Suppressor macrophage treated with lipopolysaccharide for 1 hour (primary cell): ENCODE measurements at regions not wholly inside any gene's neighbourhood (a gene's known extent, or its start where the extent isn't known, plus 50 kb on each side); places are given as distances from the start of the nearest gene placed in this dataset.

Experiments
- DNase-seq, 3 donors: peaks; one replicate each; pipeline ENCODE4 v3.0.0-alpha.2; 2020 to 2022

GRCh38 chr16:51762081-51762996, 611.3 kb upstream of the SALL1 start:
- DNase-seq, result peak; percentile 57 to 87 (median 68)

- DNase-seq, result no peak
Measured at GRCh38 chr16:51761001-51761400, 609.9 kb upstream of the SALL1 start.

GRCh38 chr16:51759999-51760398, 608.9 kb upstream of the SALL1 start:
- DNase-seq, result no peak

GRCh38 chr16:51759329-51759728, 608.3 kb upstream of the SALL1 start:
- no peak for DNase-seq

- no peak for DNase-seq
Measured at GRCh38 chr16:51757921-51758479, 606.9 kb upstream of the SALL1 start.

GRCh38 chr16:51757505-51757904, 606.4 kb upstream of the SALL1 start:
- DNase-seq, result no peak

GRCh38 chr16:51757124-51757470, 606.0 kb upstream of the SALL1 start:
- no peak for DNase-seq

GRCh38 chr16:51756447-51757123, 605.5 kb upstream of the SALL1 start:
- DNase-seq, result no peak

- no peak for DNase-seq
Measured at GRCh38 chr16:51755577-51756355, 604.7 kb upstream of the SALL1 start.

GRCh38 chr16:51755039-51755501, 604.0 kb upstream of the SALL1 start:
- DNase-seq, result no peak

GRCh38 chr16:51753467-51754127, 602.5 kb upstream of the SALL1 start:
- DNase-seq, result no peak

GRCh38 chr16:51752438-51752995, 601.4 kb upstream of the SALL1 start:
- no peak for DNase-seq

- no peak for DNase-seq
Measured at GRCh38 chr16:51747329-51747728, 596.3 kb upstream of the SALL1 start.

- no peak for DNase-seq
Measured at GRCh38 chr16:51734220-51734619, 583.1 kb upstream of the SALL1 start.

GRCh38 chr16:51733181-51733580, 582.1 kb upstream of the SALL1 start:
- no peak for DNase-seq

GRCh38 chr16:51731160-51731559, 580.1 kb upstream of the SALL1 start:
- DNase-seq, result no peak

- no peak for DNase-seq
Measured at GRCh38 chr16:51723036-51723724, 572.1 kb upstream of the SALL1 start.

GRCh38 chr16:51722467-51722866, 571.4 kb upstream of the SALL1 start:
- DNase-seq, result no peak

GRCh38 chr16:51719376-51719775, 568.3 kb upstream of the SALL1 start:
- DNase-seq, result no peak

- no peak for DNase-seq
Measured at GRCh38 chr16:51716195-51716594, 565.1 kb upstream of the SALL1 start.

GRCh38 chr16:51713502-51713901, 562.4 kb upstream of the SALL1 start:
- DNase-seq, result no peak
